HepG2 (cell line): ENCODE measurements at regions not wholly inside any gene's neighbourhood (a gene's known extent, or its start where the extent isn't known, plus 50 kb on each side); places are given as distances from the start of the nearest gene placed in this dataset.

Experiments
- ATAC-seq: fragments of 200-7000 bp; cut with Tn5 transposase; 3 replicates; pipeline ENCODE4 v1.9.1; 2020; ENCODE audit warnings: mild to moderate bottlenecking, moderate library complexity
- BruUV-seq: library from RNA; stranded (reverse); fragments of 400-500 nt; replicated peaks from 2 replicates; lab custom pipeline; 2021; lab: Mats Ljungman, UMichigan
- CTCF ChIA-PET: fragments of 300-600 bp; formaldehyde crosslinking; extraction: SDS; loops from one replicate; lab custom pipeline; 2021; ENCODE audit warnings: low total read pairs, inconsistent platforms, low intra/inter-chr PET ratio; lab: Yijun Ruan, JAX
- POLR2A ChIA-PET: fragments of 350-600 bp; sonication (Branson Sonifier 250); formaldehyde crosslinking; loops from one replicate; lab custom pipeline; 2020; ENCODE audit warnings: antibody characterized with exemption, inconsistent platforms; lab: Yijun Ruan, JAX
- DNase-seq: peaks from one replicate; pipeline ENCODE4 v3.0.0-alpha.2; 2015; ENCODE audit warnings: low spot score
- FAIRE-seq: peaks from 3 replicates; lab custom pipeline; 2011; peaks lifted over from hg19 to GRCh38; lab: Jason Lieb, UNC
- H2AFZ ChIP-seq: one replicate; pipeline ENCODE4 v1.6.1; 2011; ENCODE audit warnings: low read length, inconsistent platforms
- H3K27ac ChIP-seq: fragments of 300-600 bp; 3 replicates; pipeline ENCODE4 v1.8.0; 2011; ENCODE audit warnings: mixed run types, mild to moderate bottlenecking, mixed read lengths, low read length, inconsistent platforms; ENCODE audit not compliant: insufficient read depth; ENCODE audit errors: extremely low read length
- H3K27me3 ChIP-seq, 2 experiments: fragments of 200-600 bp in 1 of 2; 2 replicates in 1 of 2; 3 replicates in 1 of 2; pipeline versions ENCODE4 v1.6.0 to v1.8.0; 2011; ENCODE audit warnings: low read length in 2 of 2, mild to moderate bottlenecking in 2 of 2, moderate library complexity in 2 of 2, inconsistent platforms in 1 of 2; ENCODE audit not compliant: insufficient read depth in 2 of 2, control insufficient read depth in 1 of 2
- H3K36me3 ChIP-seq, 2 experiments: fragments of 200-600 bp in 1 of 2; replicated peaks in 1 of 2; 2 replicates in 1 of 2; 3 replicates in 1 of 2; pipeline versions ENCODE4 v1.5.1 to v1.8.0; 2011; ENCODE audit warnings: low read length in 2 of 2, inconsistent platforms in 1 of 2; ENCODE audit not compliant: insufficient read depth in 2 of 2, control insufficient read depth in 1 of 2
- H3K4me1 ChIP-seq: 2 replicates; pipeline ENCODE4 v1.5.1; 2012; ENCODE audit warnings: low read length, inconsistent platforms; ENCODE audit not compliant: insufficient read depth
- H3K4me2 ChIP-seq: 2 replicates; pipeline ENCODE4 v1.6.0; 2011; ENCODE audit warnings: low read depth, low read length, inconsistent platforms
- H3K4me3 ChIP-seq, 3 experiments: fragments of 200-600 bp in 1 of 3; sonication (generic), shearing (Covaris generic) in 1 of 3; replicated peaks in 1 of 3; 2 replicates each; pipeline ENCODE4 v1.5.1; 2011 to 2016; ENCODE audit warnings: low read length in 3 of 3, inconsistent platforms in 2 of 3, low read depth in 2 of 3, mild to moderate bottlenecking in 2 of 3, control low read depth in 1 of 3, mixed read lengths in 1 of 3; ENCODE audit not compliant: insufficient read depth in 1 of 3
- H3K79me2 ChIP-seq: one replicate; pipeline ENCODE4 v1.6.1; 2011; ENCODE audit warnings: low read length, inconsistent platforms; ENCODE audit not compliant: insufficient read depth
- H3K9ac ChIP-seq: 2 replicates; pipeline ENCODE4 v1.6.0; 2011; ENCODE audit warnings: mild to moderate bottlenecking, low read depth, low read length, inconsistent platforms; ENCODE audit not compliant: insufficient read depth
- H3K9me3 ChIP-seq: 2 replicates; pipeline ENCODE4 v1.5.1; 2012; ENCODE audit warnings: mild to moderate bottlenecking, low read length
- H4K20me1 ChIP-seq: 2 replicates; pipeline ENCODE4 v1.6.0; 2011; ENCODE audit warnings: inconsistent platforms, mild to moderate bottlenecking, low read length, moderate library complexity; ENCODE audit not compliant: insufficient read depth
- AHR ChIP-seq: IDR thresholded peaks from 2 replicates; pipeline ENCODE4 v1.6.1; 2018; ENCODE audit warnings: missing genetic modification reagents, missing compliant biosample characterization
- ATAD3A ChIP-seq: sonication (generic); formaldehyde crosslinking; IDR thresholded peaks from 2 replicates; pipeline ENCODE4 v1.4.0; 2020; ENCODE audit warnings: missing genetic modification reagents
- FOXC1 ChIP-seq: sonication (generic); formaldehyde crosslinking; IDR thresholded peaks from 2 replicates; pipeline ENCODE4 v1.8.0; 2022; ENCODE audit warnings: mild to moderate bottlenecking, missing genetic modification reagents, borderline replicate concordance
- HDAC2 ChIP-seq: sonication (generic); formaldehyde crosslinking; IDR thresholded peaks from 2 replicates; pipeline ENCODE4 v1.4.0; 2020; ENCODE audit warnings: missing genetic modification reagents
- MATR3 ChIP-seq: sonication (generic); formaldehyde crosslinking; IDR thresholded peaks from 2 replicates; pipeline ENCODE4 v1.4.0; 2020; ENCODE audit warnings: missing genetic modification reagents
- MED1 ChIP-seq: sonication (generic); formaldehyde crosslinking; IDR thresholded peaks from 2 replicates; pipeline ENCODE4 v1.4.0; 2020; ENCODE audit warnings: missing genetic modification reagents
- PITX1 ChIP-seq: sonication (generic); formaldehyde crosslinking; IDR thresholded peaks from 2 replicates; pipeline ENCODE4 v1.5.1; 2020; ENCODE audit warnings: mild to moderate bottlenecking, missing genetic modification reagents
- RXRB ChIP-seq: IDR thresholded peaks from 2 replicates; pipeline ENCODE4 v1.6.1; 2016; ENCODE audit warnings: borderline replicate concordance, missing genetic modification reagents, missing compliant biosample characterization
- ZC3H13 ChIP-seq: sonication (generic); formaldehyde crosslinking; IDR thresholded peaks from 2 replicates; pipeline ENCODE4 v1.8.1; 2023; ENCODE audit warnings: mild to moderate bottlenecking, missing genetic modification reagents, moderate library complexity
- ZNF503 ChIP-seq: sonication (generic); formaldehyde crosslinking; IDR thresholded peaks from 2 replicates; pipeline ENCODE4 v1.4.0; 2020; ENCODE audit warnings: missing genetic modification reagents
- ZNF557 ChIP-seq: sonication (generic); formaldehyde crosslinking; IDR thresholded peaks from 2 replicates; pipeline ENCODE4 v1.4.0; 2020; ENCODE audit warnings: missing genetic modification reagents
- ZNF616 ChIP-seq: sonication (generic); formaldehyde crosslinking; IDR thresholded peaks from 2 replicates; pipeline ENCODE4 v1.5.0; 2020; ENCODE audit warnings: low read depth, mild to moderate bottlenecking, missing genetic modification reagents
- ZNF747 ChIP-seq: sonication (generic); formaldehyde crosslinking; IDR thresholded peaks from 2 replicates; pipeline ENCODE4 v1.8.1; 2023; ENCODE audit warnings: missing genetic modification reagents, mild to moderate bottlenecking, borderline replicate concordance
- WGBS: methylation state at CpG from one replicate; pipeline ENCODE4 v1.1.6; 2017; ENCODE audit warnings: low lambda C conversion rate; 5-methylcytosine and 5-hydroxymethylcytosine counted together
- in situ Hi-C: cut with HindIII; loops from 2 replicates; pipeline ENCODE4 v1.10.0; 2017; ENCODE audit warnings: low pct_unique_long_range_greater_than_20kb; ENCODE audit not compliant: extremely low pct_ligation_motif_present
- intact Hi-C: fragments of 100-400 bp; cut with micrococcal nuclease; formaldehyde crosslinking; loops from one replicate; pipeline ENCODE4 v1.10.0; 2022; ENCODE audit not compliant: unreplicated experiment
- TF ChIP-seq, protein P1 (sequence below): sonication (generic); formaldehyde crosslinking; IDR thresholded peaks from 2 replicates; pipeline ENCODE4 v1.4.0; 2020; ENCODE audit warnings: mild to moderate bottlenecking, missing genetic modification reagents

- ChIA-PET POLR2A (no interaction called here), CTCF (no interaction called here)
- FAIRE-seq (no peak), ATAC-seq (no peak), DNase-seq (no peak)
- no peaks in the 10 kb centered on the region for H3K36me3 ChIP-seq
- H3K4me3 ChIP-seq, result no peak overlapping the region
- no peak overlapping the region for H2AFZ ChIP-seq
- WGBS, result 0% methylated on average over 2 of the region's 2 CpGs
- TF ChIP-seq MATR3 (CRISPR knock-in tag) (no peak), ATAD3A (CRISPR knock-in tag) (no peak)
- no peak overlapping the region for H3K9ac ChIP-seq
- H4K20me1 ChIP-seq, result no peaks in the 10 kb centered on the region
- H3K27ac ChIP-seq, result no peak overlapping the region
- H3K4me2 ChIP-seq, result no peak overlapping the region
- intact Hi-C loops, result no loop called here
- H3K9me3 ChIP-seq, result peaks cover 75% of the 10 kb centered on the region
- in situ Hi-C loops, result no loop called here
- no peaks in the 10 kb centered on the region for H3K27me3 ChIP-seq
- no TSS peak for BruUV-seq
- H3K4me1 ChIP-seq, result no peaks in the 10 kb centered on the region
- no peaks in the 10 kb centered on the region for H3K79me2 ChIP-seq
Measured at GRCh38 chr4:11259837-11260236, 168.9 kb downstream of the HS3ST1 start.

GRCh38 chr4:11252149-11252548 lies 176.5 kb downstream of the HS3ST1 start:
- Histone ChIP-seq H4K20me1 (no peaks in the 10 kb centered on the region), H3K36me3 (no peaks in the 10 kb centered on the region), H3K4me3 (no peak overlapping the region), H3K27ac (no peak overlapping the region), H3K4me1 (0 out of 2 replicates have a peak, but pooled peaks cover 6% of the 10 kb centered on the region), H3K9me3 (peaks cover 75% of the 10 kb centered on the region), H3K27me3 (no peaks in the 10 kb centered on the region; a peak in 1 of 5 replicates), H3K79me2 (no peaks in the 10 kb centered on the region), H3K9ac (no peak overlapping the region), H2AFZ (no peak overlapping the region), H3K4me2 (no peak overlapping the region)
- CTCF ChIA-PET, result no interaction called here
- in situ Hi-C loops, result no loop called here
- FAIRE-seq (no peak), DNase-seq (no peak), ATAC-seq (no peak)
- intact Hi-C loops, result loop anchor here (5.0 kb wide), 1 partner anchor 245 kb away; no protein-coding TSS in a partner anchor
- TF ChIP-seq PITX1 (CRISPR knock-in tag) (no peak), AHR (CRISPR knock-in tag) (no peak), ZNF747 (CRISPR knock-in tag) (no peak), HDAC2 (CRISPR knock-in tag) (no peak), MED1 (CRISPR knock-in tag) (no peak), RXRB (CRISPR knock-in tag) (no peak), ZC3H13 (CRISPR knock-in tag) (no peak), ZNF557 (CRISPR knock-in tag) (no peak), ZNF503 (no peak), ZNF616 (CRISPR knock-in tag) (no peak), FOXC1 (CRISPR knock-in tag) (no peak)
- TF ChIP-seq, protein P1, sequence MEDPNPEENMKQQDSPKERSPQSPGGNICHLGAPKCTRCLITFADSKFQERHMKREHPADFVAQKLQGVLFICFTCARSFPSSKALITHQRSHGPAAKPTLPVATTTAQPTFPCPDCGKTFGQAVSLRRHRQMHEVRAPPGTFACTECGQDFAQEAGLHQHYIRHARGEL (CRISPR knock-in tag), result no peak
- WGBS, result 3% methylated on average over 3 of the region's 3 CpGs
- POLR2A ChIA-PET, result no interaction called here
- no TSS peak for BruUV-seq
